SK-N-SH (cell line): ENCODE measurements at regions not wholly inside any gene's neighbourhood (a gene's known extent, or its start where the extent isn't known, plus 50 kb on each side); places are given as distances from the start of the nearest gene placed in this dataset.

Source experiments
- CTCF ChIA-PET: fragments of 300-600, 350-600 bp; formaldehyde crosslinking; extraction: SDS; loops from one replicate; lab custom pipeline; 2021; lab: Yijun Ruan, JAX
- POLR2A ChIA-PET: fragments of 350-600 bp; sonication (Branson Sonifier 250); formaldehyde crosslinking; extraction: SDS; loops from one replicate; lab custom pipeline; 2020; ENCODE audit warnings: antibody characterized with exemption, inconsistent platforms; lab: Yijun Ruan, JAX
- DNase-seq: peaks from one replicate; pipeline ENCODE4 v3.0.0; 2012
- H2AFZ ChIP-seq: fragments of 200-600 bp; sonication (generic); 2 replicates; pipeline ENCODE4 v1.8.1; 2016; ENCODE audit warnings: antibody characterized with exemption, mild to moderate bottlenecking, low read depth
- H3F3A ChIP-seq: fragments of 200-600 bp; sonication (generic); replicated peaks from 2 replicates; pipeline ENCODE3; 2016; ENCODE audit warnings: antibody characterized with exemption, mild to moderate bottlenecking; ENCODE audit not compliant: insufficient read depth
- H3K27ac ChIP-seq, 2 experiments: fragments of 200-500 bp in 1 of 2; fragments of 200-600 bp in 1 of 2; sonication (Bioruptor generic) in 1 of 2; sonication (generic), shearing (Covaris generic) in 1 of 2; 2 replicates each; pipeline versions ENCODE4 v1.5.1 to v1.6.1; 2014 to 2016; ENCODE audit warnings: low read depth in 2 of 2, inconsistent platforms in 1 of 2, low read length in 1 of 2, mild to moderate bottlenecking in 1 of 2, mixed read lengths in 1 of 2
- H3K27me3 ChIP-seq: fragments of 200-600 bp; sonication (generic), shearing (Covaris generic); 2 replicates; pipeline ENCODE4 v1.6.1; 2016; ENCODE audit warnings: mixed run types; ENCODE audit not compliant: insufficient read depth
- H3K36me3 ChIP-seq, 2 experiments: fragments of 200-500 bp in 1 of 2; fragments of 200-600 bp in 1 of 2; sonication (Bioruptor generic) in 1 of 2; sonication (generic) in 1 of 2; replicated peaks in 1 of 2; 2 replicates each; pipeline versions ENCODE3 to v1.5.1; 2014 to 2016; ENCODE audit warnings: low read length in 1 of 2, mild to moderate bottlenecking in 1 of 2; ENCODE audit not compliant: insufficient read depth in 2 of 2, control insufficient read depth in 1 of 2
- H3K4me1 ChIP-seq, 2 experiments: fragments of 200-500 bp in 1 of 2; fragments of 200-600 bp in 1 of 2; sonication (Bioruptor generic) in 1 of 2; sonication (generic), shearing (Covaris generic) in 1 of 2; 2 replicates each; pipeline versions ENCODE4 v1.5.1 to v1.6.1; 2014 to 2016; ENCODE audit warnings: low read depth in 1 of 2, low read length in 1 of 2, mixed run types in 1 of 2; ENCODE audit not compliant: insufficient read depth in 2 of 2, control insufficient read depth in 1 of 2
- H3K4me2 ChIP-seq: fragments of 200-600 bp; sonication (generic), shearing (Covaris generic); 2 replicates; pipeline ENCODE4 v1.6.1; 2017; ENCODE audit warnings: mixed run types
- H3K4me3 ChIP-seq, 2 experiments: fragments of 200-500 bp in 1 of 2; fragments of 200-600 bp in 1 of 2; sonication (Bioruptor generic) in 1 of 2; sonication (generic), shearing (Covaris generic) in 1 of 2; 2 replicates each; pipeline versions ENCODE4 v1.5.1 to v1.8.1; 2014 to 2016; ENCODE audit warnings: low read depth in 2 of 2, inconsistent platforms in 1 of 2, low read length in 1 of 2, mild to moderate bottlenecking in 1 of 2, mixed read lengths in 1 of 2, moderate library complexity in 1 of 2
- H3K79me2 ChIP-seq: fragments of 200-600 bp; sonication (generic); 2 replicates; pipeline ENCODE4 v1.8.1; 2017; ENCODE audit warnings: mild to moderate bottlenecking; ENCODE audit not compliant: insufficient read depth
- H3K9ac ChIP-seq: fragments of 200-600 bp; sonication (generic); 2 replicates; pipeline ENCODE4 v1.6.1; 2017; ENCODE audit warnings: mixed run types
- H3K9me2 ChIP-seq: fragments of 200-600 bp; sonication (generic); 2 replicates; pipeline ENCODE4 v1.6.1; 2017; ENCODE audit warnings: mixed run types
- H3K9me3 ChIP-seq: fragments of 200-600 bp; sonication (generic); 2 replicates; pipeline ENCODE4 v1.6.1; 2017; ENCODE audit warnings: mixed run types, mild to moderate bottlenecking, moderate library complexity
- H4K20me1 ChIP-seq: fragments of 200-600 bp; sonication (generic); 2 replicates; pipeline ENCODE4 v1.6.1; 2017; ENCODE audit warnings: mild to moderate bottlenecking, mixed run types; ENCODE audit not compliant: insufficient read depth
- CHD2 ChIP-seq: fragments of 150-350 bp; IDR thresholded peaks from 2 replicates; pipeline ENCODE4 v1.6.1; 2018; ENCODE audit warnings: low read length; ENCODE audit not compliant: partially characterized antibody
- ELF1 ChIP-seq: IDR thresholded peaks from 2 replicates; pipeline ENCODE4 v1.4.0; 2012
- GATA2 ChIP-seq: sonication (generic); formaldehyde crosslinking; IDR thresholded peaks from 2 replicates; pipeline ENCODE4 v1.5.0; 2020; ENCODE audit warnings: mild to moderate bottlenecking, missing genetic modification reagents
- IRF3 ChIP-seq: fragments of 150-350 bp; IDR thresholded peaks from 2 replicates; pipeline ENCODE4 v1.6.1; 2016; ENCODE audit warnings: mild to moderate bottlenecking, low read depth, low read length
- JUND ChIP-seq: IDR thresholded peaks from 2 replicates; pipeline ENCODE4 v1.4.0; 2012
- MAX ChIP-seq: IDR thresholded peaks from 2 replicates; pipeline ENCODE4 v1.4.0; 2012; ENCODE audit warnings: low read depth
- PBX3 ChIP-seq: IDR thresholded peaks from 2 replicates; pipeline ENCODE4; 2012
- RCOR1 ChIP-seq: fragments of 150-350 bp; IDR thresholded peaks from 2 replicates; pipeline ENCODE4 v1.6.1; 2017; ENCODE audit warnings: antibody characterized with exemption, low read length
- RFX5 ChIP-seq: IDR thresholded peaks from 2 replicates; pipeline ENCODE4 v1.6.1; 2012; ENCODE audit warnings: mild to moderate bottlenecking, improper control_type of control experiment, low read length
- TCF12 ChIP-seq: IDR thresholded peaks from 2 replicates; pipeline ENCODE4 v1.4.0; 2012
- USF1 ChIP-seq: IDR thresholded peaks from 2 replicates; pipeline ENCODE4 v1.4.0; 2012; ENCODE audit warnings: low read depth, borderline replicate concordance
- YY1 ChIP-seq: IDR thresholded peaks from 2 replicates; pipeline ENCODE4 v1.4.0; 2012; ENCODE audit warnings: low read depth, mild to moderate bottlenecking
- ZBTB33 ChIP-seq: IDR thresholded peaks from 2 replicates; pipeline ENCODE4 v1.4.0; 2012; ENCODE audit warnings: low read depth, borderline replicate concordance
- WGBS: methylation state at CpG from one replicate; pipeline ENCODE4 v1.1.6; 2017; ENCODE audit warnings: low lambda C conversion rate; 5-methylcytosine and 5-hydroxymethylcytosine counted together
- TF ChIP-seq, protein P1 (sequence below): fragments of 200-600 bp; sonication (generic); IDR thresholded peaks from 2 replicates; pipeline ENCODE4 v1.6.1; 2017; ENCODE audit warnings: antibody characterized with exemption, mild to moderate bottlenecking, moderate library complexity

GRCh38 chr16:6822041-6822440 is 510.6 kb upstream of the RBFOX1 start (continued):
- no peak for TF ChIP-seq PBX3
- TF ChIP-seq RFX5 = no peak
- no peak for TF ChIP-seq ZBTB33
- no peak for TF ChIP-seq RCOR1
- no peak for TF ChIP-seq ELF1
- no peak for TF ChIP-seq GATA2 (CRISPR knock-in tag)
- TF ChIP-seq TCF12 = no peak

DNA sequence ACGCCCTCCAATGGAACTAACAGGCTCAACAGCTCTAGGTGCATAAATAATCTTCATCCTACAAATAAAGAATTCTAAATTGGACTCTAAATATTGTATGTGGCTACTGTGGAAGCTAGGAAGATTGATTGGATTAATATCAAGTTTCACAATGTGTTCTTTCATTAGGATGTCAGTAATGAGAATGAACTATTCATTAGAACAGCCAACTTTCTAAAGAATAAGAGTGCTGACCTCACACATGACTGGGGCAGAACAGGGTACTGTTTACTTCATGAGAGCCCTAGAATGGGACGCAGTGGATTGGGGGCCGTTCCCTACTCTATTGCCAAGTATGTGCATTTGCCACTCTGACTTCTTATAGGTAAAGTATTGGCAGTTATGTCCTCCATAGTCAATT is 528.2 kb upstream of the RBFOX1 start:
- no peak overlapping the region for H3K27ac ChIP-seq
- no peaks in the 10 kb centered on the region for H3K9me3 ChIP-seq
- H3K4me3 ChIP-seq = no peak overlapping the region
- no peaks in the 10 kb centered on the region for H4K20me1 ChIP-seq
- ChIA-PET POLR2A (no interaction called here), CTCF (no interaction called here)
- no peak for TF ChIP-seq CHD2
- TF ChIP-seq ELF1 = no peak
- no peak for TF ChIP-seq RFX5
- no peak for TF ChIP-seq TCF12
- TF ChIP-seq, protein P1, sequence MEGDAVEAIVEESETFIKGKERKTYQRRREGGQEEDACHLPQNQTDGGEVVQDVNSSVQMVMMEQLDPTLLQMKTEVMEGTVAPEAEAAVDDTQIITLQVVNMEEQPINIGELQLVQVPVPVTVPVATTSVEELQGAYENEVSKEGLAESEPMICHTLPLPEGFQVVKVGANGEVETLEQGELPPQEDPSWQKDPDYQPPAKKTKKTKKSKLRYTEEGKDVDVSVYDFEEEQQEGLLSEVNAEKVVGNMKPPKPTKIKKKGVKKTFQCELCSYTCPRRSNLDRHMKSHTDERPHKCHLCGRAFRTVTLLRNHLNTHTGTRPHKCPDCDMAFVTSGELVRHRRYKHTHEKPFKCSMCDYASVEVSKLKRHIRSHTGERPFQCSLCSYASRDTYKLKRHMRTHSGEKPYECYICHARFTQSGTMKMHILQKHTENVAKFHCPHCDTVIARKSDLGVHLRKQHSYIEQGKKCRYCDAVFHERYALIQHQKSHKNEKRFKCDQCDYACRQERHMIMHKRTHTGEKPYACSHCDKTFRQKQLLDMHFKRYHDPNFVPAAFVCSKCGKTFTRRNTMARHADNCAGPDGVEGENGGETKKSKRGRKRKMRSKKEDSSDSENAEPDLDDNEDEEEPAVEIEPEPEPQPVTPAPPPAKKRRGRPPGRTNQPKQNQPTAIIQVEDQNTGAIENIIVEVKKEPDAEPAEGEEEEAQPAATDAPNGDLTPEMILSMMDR = no peak
- no peak for TF ChIP-seq MAX
- TF ChIP-seq JUND = no peak
- TF ChIP-seq YY1 = no peak
- no peak for TF ChIP-seq IRF3
- TF ChIP-seq USF1 = no peak
- no peaks in the 10 kb centered on the region for H3K9me2 ChIP-seq
- no peak overlapping the region for H3K9ac ChIP-seq
- no peaks in the 10 kb centered on the region for H3K4me1 ChIP-seq
- H3F3A ChIP-seq = no peaks in the 10 kb centered on the region
- no peak overlapping the region for H3K4me2 ChIP-seq
- no peak overlapping the region for H2AFZ ChIP-seq
- no peaks in the 10 kb centered on the region for H3K79me2 ChIP-seq
- DNase-seq = no peak
- no peaks in the 10 kb centered on the region for H3K27me3 ChIP-seq
- 21% methylated on average over 3 of the region's 3 CpGs for WGBS
- no peaks in the 10 kb centered on the region for H3K36me3 ChIP-seq
